SK-N-SH (cell line): ENCODE measurements at regions not wholly inside any gene's neighbourhood (a gene's known extent, or its start where the extent isn't known, plus 50 kb on each side); places are given as distances from the start of the nearest gene placed in this dataset.

Experiments
- CTCF ChIA-PET: fragments of 300-600, 350-600 bp; formaldehyde crosslinking; extraction: SDS; loops from one replicate; lab custom pipeline; 2021; lab: Yijun Ruan, JAX
- POLR2A ChIA-PET: fragments of 350-600 bp; sonication (Branson Sonifier 250); formaldehyde crosslinking; extraction: SDS; loops from one replicate; lab custom pipeline; 2020; ENCODE audit warnings: antibody characterized with exemption, inconsistent platforms; lab: Yijun Ruan, JAX
- DNase-seq: peaks from one replicate; pipeline ENCODE4 v3.0.0; 2012
- H2AFZ ChIP-seq: fragments of 200-600 bp; sonication (generic); 2 replicates; pipeline ENCODE4 v1.8.1; 2016; ENCODE audit warnings: antibody characterized with exemption, mild to moderate bottlenecking, low read depth
- H3F3A ChIP-seq: fragments of 200-600 bp; sonication (generic); replicated peaks from 2 replicates; pipeline ENCODE3; 2016; ENCODE audit warnings: antibody characterized with exemption, mild to moderate bottlenecking; ENCODE audit not compliant: insufficient read depth
- H3K27ac ChIP-seq, 2 experiments: fragments of 200-500 bp in 1 of 2; fragments of 200-600 bp in 1 of 2; sonication (Bioruptor generic) in 1 of 2; sonication (generic), shearing (Covaris generic) in 1 of 2; 2 replicates each; pipeline versions ENCODE4 v1.5.1 to v1.6.1; 2014 to 2016; ENCODE audit warnings: low read depth in 2 of 2, inconsistent platforms in 1 of 2, low read length in 1 of 2, mild to moderate bottlenecking in 1 of 2, mixed read lengths in 1 of 2
- H3K27me3 ChIP-seq: fragments of 200-600 bp; sonication (generic), shearing (Covaris generic); 2 replicates; pipeline ENCODE4 v1.6.1; 2016; ENCODE audit warnings: mixed run types; ENCODE audit not compliant: insufficient read depth
- H3K36me3 ChIP-seq, 2 experiments: fragments of 200-500 bp in 1 of 2; fragments of 200-600 bp in 1 of 2; sonication (Bioruptor generic) in 1 of 2; sonication (generic) in 1 of 2; replicated peaks in 1 of 2; 2 replicates each; pipeline versions ENCODE3 to v1.5.1; 2014 to 2016; ENCODE audit warnings: low read length in 1 of 2, mild to moderate bottlenecking in 1 of 2; ENCODE audit not compliant: insufficient read depth in 2 of 2, control insufficient read depth in 1 of 2
- H3K4me1 ChIP-seq, 2 experiments: fragments of 200-500 bp in 1 of 2; fragments of 200-600 bp in 1 of 2; sonication (Bioruptor generic) in 1 of 2; sonication (generic), shearing (Covaris generic) in 1 of 2; 2 replicates each; pipeline versions ENCODE4 v1.5.1 to v1.6.1; 2014 to 2016; ENCODE audit warnings: low read depth in 1 of 2, low read length in 1 of 2, mixed run types in 1 of 2; ENCODE audit not compliant: insufficient read depth in 2 of 2, control insufficient read depth in 1 of 2
- H3K4me2 ChIP-seq: fragments of 200-600 bp; sonication (generic), shearing (Covaris generic); 2 replicates; pipeline ENCODE4 v1.6.1; 2017; ENCODE audit warnings: mixed run types
- H3K4me3 ChIP-seq, 2 experiments: fragments of 200-500 bp in 1 of 2; fragments of 200-600 bp in 1 of 2; sonication (Bioruptor generic) in 1 of 2; sonication (generic), shearing (Covaris generic) in 1 of 2; 2 replicates each; pipeline versions ENCODE4 v1.5.1 to v1.8.1; 2014 to 2016; ENCODE audit warnings: low read depth in 2 of 2, inconsistent platforms in 1 of 2, low read length in 1 of 2, mild to moderate bottlenecking in 1 of 2, mixed read lengths in 1 of 2, moderate library complexity in 1 of 2
- H3K79me2 ChIP-seq: fragments of 200-600 bp; sonication (generic); 2 replicates; pipeline ENCODE4 v1.8.1; 2017; ENCODE audit warnings: mild to moderate bottlenecking; ENCODE audit not compliant: insufficient read depth
- H3K9ac ChIP-seq: fragments of 200-600 bp; sonication (generic); 2 replicates; pipeline ENCODE4 v1.6.1; 2017; ENCODE audit warnings: mixed run types
- H3K9me2 ChIP-seq: fragments of 200-600 bp; sonication (generic); 2 replicates; pipeline ENCODE4 v1.6.1; 2017; ENCODE audit warnings: mixed run types
- H3K9me3 ChIP-seq: fragments of 200-600 bp; sonication (generic); 2 replicates; pipeline ENCODE4 v1.6.1; 2017; ENCODE audit warnings: mixed run types, mild to moderate bottlenecking, moderate library complexity
- H4K20me1 ChIP-seq: fragments of 200-600 bp; sonication (generic); 2 replicates; pipeline ENCODE4 v1.6.1; 2017; ENCODE audit warnings: mild to moderate bottlenecking, mixed run types; ENCODE audit not compliant: insufficient read depth
- CHD2 ChIP-seq: fragments of 150-350 bp; IDR thresholded peaks from 2 replicates; pipeline ENCODE4 v1.6.1; 2018; ENCODE audit warnings: low read length; ENCODE audit not compliant: partially characterized antibody
- EZH2phosphoT487 ChIP-seq: fragments of 200-600 bp; sonication (generic); IDR thresholded peaks from 2 replicates; pipeline ENCODE4 v1.6.1; 2017; ENCODE audit warnings: low read depth, mixed run types, mild to moderate bottlenecking, antibody characterized with exemption, moderate library complexity, borderline replicate concordance
- FOSL2 ChIP-seq: IDR thresholded peaks from 2 replicates; pipeline ENCODE4 v1.4.0; 2012; ENCODE audit warnings: low read depth, mild to moderate bottlenecking, moderate library complexity, borderline replicate concordance
- FOXM1 ChIP-seq: IDR thresholded peaks from 2 replicates; pipeline ENCODE4 v1.4.0; 2012; ENCODE audit warnings: low read depth, mild to moderate bottlenecking
- GABPA ChIP-seq: IDR thresholded peaks from 2 replicates; pipeline ENCODE4 v1.4.0; 2012; ENCODE audit warnings: low read depth, mild to moderate bottlenecking
- MAX ChIP-seq: IDR thresholded peaks from 2 replicates; pipeline ENCODE4 v1.4.0; 2012; ENCODE audit warnings: low read depth
- NRF1 ChIP-seq: IDR thresholded peaks from 2 replicates; pipeline ENCODE4 v1.6.1; 2012; ENCODE audit warnings: low read depth, mild to moderate bottlenecking, low read length
- PBX3 ChIP-seq: IDR thresholded peaks from 2 replicates; pipeline ENCODE4; 2012
- RAD21 ChIP-seq: IDR thresholded peaks from 2 replicates; pipeline ENCODE4 v1.6.1; 2012; ENCODE audit warnings: mild to moderate bottlenecking, low read length
- SIN3A ChIP-seq: IDR thresholded peaks from 2 replicates; pipeline ENCODE4 v1.6.1; 2012; ENCODE audit warnings: low read depth, mild to moderate bottlenecking, low read length, moderate library complexity, borderline replicate concordance
- SMC3 ChIP-seq: IDR thresholded peaks from 2 replicates; pipeline ENCODE4 v1.6.1; 2012; ENCODE audit warnings: low read depth, low read length, improper control_type of control experiment
- TAF1 ChIP-seq: IDR thresholded peaks from 2 replicates; pipeline ENCODE4 v1.6.1; 2012; ENCODE audit warnings: low read depth, mild to moderate bottlenecking, low read length, moderate library complexity, borderline replicate concordance
- TEAD4 ChIP-seq: IDR thresholded peaks from 2 replicates; pipeline ENCODE4 v1.4.0; 2012; ENCODE audit warnings: mild to moderate bottlenecking, borderline replicate concordance; ENCODE audit not compliant: insufficient read depth
- USF1 ChIP-seq: IDR thresholded peaks from 2 replicates; pipeline ENCODE4 v1.4.0; 2012; ENCODE audit warnings: low read depth, borderline replicate concordance
- USF2 ChIP-seq: fragments of 150-350 bp; IDR thresholded peaks from 2 replicates; pipeline ENCODE4 v1.6.1; 2017; ENCODE audit warnings: antibody characterized with exemption, low read length, low read depth, borderline replicate concordance
- WGBS: methylation state at CpG from one replicate; pipeline ENCODE4 v1.1.6; 2017; ENCODE audit warnings: low lambda C conversion rate; 5-methylcytosine and 5-hydroxymethylcytosine counted together

DNA sequence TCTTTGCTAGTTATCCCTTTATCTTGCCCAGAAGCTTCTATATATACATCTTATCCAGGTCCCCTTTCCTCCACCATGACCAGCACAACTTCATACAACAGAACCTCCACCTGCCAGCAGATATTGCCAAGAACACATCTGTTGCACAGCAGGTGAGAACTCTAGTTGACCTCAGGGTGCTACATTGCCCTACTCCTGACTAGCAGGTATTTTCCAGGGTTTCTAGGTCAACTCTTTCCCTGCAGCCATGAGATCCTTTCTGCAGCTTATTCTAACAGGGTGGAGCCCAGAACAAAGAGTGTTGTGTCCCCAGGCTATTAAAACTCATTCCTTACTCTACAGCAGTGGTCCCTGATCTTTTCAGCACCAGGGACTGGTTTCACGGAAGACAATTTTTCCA lies 319.5 kb downstream of the PRDM2 start:
- H3K79me2 ChIP-seq = no peaks in the 10 kb centered on the region
- CTCF ChIA-PET = no interaction called here

GRCh38 chr1:14020006-14020405 lies 320.0 kb downstream of the PRDM2 start:
- H3F3A ChIP-seq = no peaks in the 10 kb centered on the region
- no peaks in the 10 kb centered on the region for H3K9me3 ChIP-seq
- H3K79me2 ChIP-seq = no peaks in the 10 kb centered on the region
- H3K9me2 ChIP-seq = no peaks in the 10 kb centered on the region
- no peaks in the 10 kb centered on the region for H3K4me1 ChIP-seq
- CTCF ChIA-PET = no interaction called here
- no peak overlapping the region for H3K4me3 ChIP-seq
- no peak overlapping the region for H3K9ac ChIP-seq
- no peak overlapping the region for H3K27ac ChIP-seq
- no peak for DNase-seq
- no peak overlapping the region for H2AFZ ChIP-seq
- H3K4me2 ChIP-seq = no peak overlapping the region
- no peaks in the 10 kb centered on the region for H3K36me3 ChIP-seq
- H3K27me3 ChIP-seq = no peaks in the 10 kb centered on the region
- TF ChIP-seq TAF1 = no peak
- no peak for TF ChIP-seq EZH2phosphoT487
- POLR2A ChIA-PET = no interaction called here
- no peaks in the 10 kb centered on the region for H4K20me1 ChIP-seq
- 0% methylated on average over 2 of the region's 2 CpGs for WGBS

More for the DNA sequence above, 319.5 kb downstream of the PRDM2 start:
- H3K9ac ChIP-seq = no peak overlapping the region
- H2AFZ ChIP-seq = no peak overlapping the region
- no peaks in the 10 kb centered on the region for H3K9me2 ChIP-seq
- WGBS = 27% methylated on average over 1 of the region's 1 CpG
- H4K20me1 ChIP-seq = no peaks in the 10 kb centered on the region
- H3K4me2 ChIP-seq = no peak overlapping the region
- H3K36me3 ChIP-seq = no peaks in the 10 kb centered on the region
- no peaks in the 10 kb centered on the region for H3K4me1 ChIP-seq
- no peaks in the 10 kb centered on the region for H3K27me3 ChIP-seq
- DNase-seq = no peak
- H3K9me3 ChIP-seq = no peaks in the 10 kb centered on the region
- H3F3A ChIP-seq = no peaks in the 10 kb centered on the region
- no peak overlapping the region for H3K4me3 ChIP-seq
- TF ChIP-seq SMC3 = no peak
- no peak for TF ChIP-seq MAX
- no peak for TF ChIP-seq CHD2
- no peak for TF ChIP-seq TEAD4
- no peak for TF ChIP-seq SIN3A
- no peak for TF ChIP-seq NRF1
- TF ChIP-seq GABPA = no peak
- TF ChIP-seq FOSL2 = no peak
- no peak for TF ChIP-seq TAF1
- TF ChIP-seq PBX3 = no peak
- TF ChIP-seq USF2 = no peak
- no peak for TF ChIP-seq USF1
- no peak for TF ChIP-seq FOXM1
- TF ChIP-seq RAD21 = no peak
- H3K27ac ChIP-seq = no peak overlapping the region
- POLR2A ChIA-PET = no interaction called here
